SK-N-MC (cell line): ENCODE measurements at regions not wholly inside any gene's neighbourhood (a gene's known extent, or its start where the extent isn't known, plus 50 kb on each side); places are given as distances from the start of the nearest gene placed in this dataset.

Experiments used
- DNase-seq: peaks from one replicate; pipeline ENCODE4 v3.0.0-alpha.2; 2011; ENCODE audit warnings: low read depth, low spot score
- H3K27ac ChIP-seq: fragments of 200-600 bp; sonication (generic); 2 replicates; pipeline ENCODE4 v1.5.1; 2016; ENCODE audit warnings: mixed run types
- H3K36me3 ChIP-seq: fragments of 200-600 bp; sonication (generic); 2 replicates; pipeline ENCODE4 v1.6.1; 2017; ENCODE audit warnings: antibody characterized with exemption, low read length, mixed read lengths; ENCODE audit not compliant: insufficient read depth
- H3K4me3 ChIP-seq: fragments of 200-600 bp; sonication (generic); 2 replicates; pipeline ENCODE4 v1.5.1; 2016
- H3K9ac ChIP-seq: fragments of 200-600 bp; sonication (generic); 2 replicates; pipeline ENCODE4 v1.8.0; 2017; ENCODE audit warnings: mixed run types, mixed read lengths; ENCODE audit not compliant: insufficient read length
- H3K9me3 ChIP-seq: fragments of 200-600 bp; sonication (generic); 2 replicates; pipeline ENCODE4 v1.6.1; 2017; ENCODE audit warnings: low read depth, mild to moderate bottlenecking, antibody characterized with exemption, low read length, moderate library complexity, mixed read lengths
- EZH2 ChIP-seq: fragments of 200-600 bp; sonication (generic); IDR thresholded peaks from one replicate; pipeline ENCODE4 v1.6.1; 2017; ENCODE audit warnings: antibody characterized with exemption
- FOXP2 ChIP-seq: optimal IDR thresholded peaks from 2 replicates; pipeline ENCODE3; 2011; ENCODE audit warnings: mild to moderate bottlenecking, moderate library complexity; ENCODE audit not compliant: insufficient read depth; ENCODE audit errors: extremely low read length, control extremely low read depth
- POLR2AphosphoS5 ChIP-seq: IDR thresholded peaks from 2 replicates; pipeline ENCODE4 v1.6.1; 2012; ENCODE audit warnings: mild to moderate bottlenecking, low read depth, low read length, borderline replicate concordance

- Histone ChIP-seq H3K9ac (no peak overlapping the region), H3K27ac (no peak overlapping the region), H3K36me3 (no peaks in the 10 kb centered on the region), H3K9me3 (no peaks in the 10 kb centered on the region), H3K4me3 (no peak overlapping the region)
- TF ChIP-seq FOXP2, result no peak
- no peak for TF ChIP-seq EZH2
- TF ChIP-seq POLR2AphosphoS5, result no peak
- DNase-seq, result no peak
Measured at GRCh38 chr9:14406463-14406862, 92.5 kb upstream of the NFIB start.

GRCh38 chr9:14405176-14405706, 91.3 kb upstream of the NFIB start:
- H3K4me3 ChIP-seq, result no peak overlapping the region
- H3K36me3 ChIP-seq, result no peaks in the 10 kb centered on the region
- TF ChIP-seq EZH2 (no peak), POLR2AphosphoS5 (no peak), FOXP2 (no peak)

GRCh38 chr9:14403081-14403480, 89.1 kb upstream of the NFIB start:
- DNase-seq, result no peak
- Histone ChIP-seq H3K27ac (no peak overlapping the region), H3K4me3 (no peak overlapping the region), H3K9me3 (no peaks in the 10 kb centered on the region), H3K9ac (no peak overlapping the region), H3K36me3 (no peaks in the 10 kb centered on the region)
- TF ChIP-seq FOXP2, result no peak
- no peak for TF ChIP-seq POLR2AphosphoS5
- TF ChIP-seq EZH2, result no peak

More at GRCh38 chr9:14405176-14405706, 91.3 kb upstream of the NFIB start:
- no peak for DNase-seq
- H3K9ac ChIP-seq, result no peak overlapping the region
- no peak overlapping the region for H3K27ac ChIP-seq
- H3K9me3 ChIP-seq, result no peaks in the 10 kb centered on the region

GRCh38 chr9:14402583-14402982, 88.6 kb upstream of the NFIB start:
- Histone ChIP-seq H3K4me3 (no peak overlapping the region), H3K36me3 (no peaks in the 10 kb centered on the region), H3K27ac (no peak overlapping the region), H3K9me3 (no peaks in the 10 kb centered on the region), H3K9ac (peak overlapping the region; percentile 59)
- no peak for DNase-seq
- no peak for TF ChIP-seq POLR2AphosphoS5
- TF ChIP-seq FOXP2, result no peak
- TF ChIP-seq EZH2, result no peak

GRCh38 chr9:14401911-14402310, 88.0 kb upstream of the NFIB start:
- Histone ChIP-seq H3K9ac (peak overlapping the region; percentile 59), H3K27ac (no peak overlapping the region), H3K9me3 (no peaks in the 10 kb centered on the region), H3K4me3 (no peak overlapping the region), H3K36me3 (no peaks in the 10 kb centered on the region)
- TF ChIP-seq POLR2AphosphoS5 (no peak), EZH2 (no peak), FOXP2 (no peak)
- no peak for DNase-seq

- no peaks in the 10 kb centered on the region for H3K36me3 ChIP-seq
- peak overlapping the region; percentile 69 for H3K4me3 ChIP-seq
- peak overlapping the region; percentile 43 for H3K9ac ChIP-seq
- peak; percentile 52 for DNase-seq
- TF ChIP-seq EZH2 (no peak), POLR2AphosphoS5 (no peak), FOXP2 (no peak)
- no peaks in the 10 kb centered on the region for H3K9me3 ChIP-seq
- H3K27ac ChIP-seq, result peak overlapping the region; percentile 48
Measured at GRCh38 chr9:14400658-14400995, 86.7 kb upstream of the NFIB start.

GRCh38 chr9:14399756-14400657, 86.1 kb upstream of the NFIB start:
- DNase-seq, result no peak
- TF ChIP-seq POLR2AphosphoS5, result no peak
- no peak for TF ChIP-seq FOXP2
- TF ChIP-seq EZH2, result no peak
- H3K9me3 ChIP-seq, result no peaks in the 10 kb centered on the region
- peak overlapping the region; percentile 69 for H3K4me3 ChIP-seq
- peak overlapping the region; percentile 43 for H3K9ac ChIP-seq
- no peaks in the 10 kb centered on the region for H3K36me3 ChIP-seq
- H3K27ac ChIP-seq, result peak overlapping the region; percentile 48

GRCh38 chr9:14398473-14398872, 84.5 kb upstream of the NFIB start:
- Histone ChIP-seq H3K4me3 (no peak overlapping the region), H3K9me3 (no peaks in the 10 kb centered on the region), H3K27ac (no peak overlapping the region), H3K36me3 (no peaks in the 10 kb centered on the region), H3K9ac (no peak overlapping the region)
- no peak for TF ChIP-seq EZH2
- no peak for TF ChIP-seq FOXP2
- TF ChIP-seq POLR2AphosphoS5, result no peak
- DNase-seq, result no peak
